ENCODE measurements at regions not wholly inside any gene's neighbourhood (a gene's known extent, or its start where the extent isn't known, plus 50 kb on each side); places are given as distances from the start of the nearest gene placed in this dataset.

DNA sequence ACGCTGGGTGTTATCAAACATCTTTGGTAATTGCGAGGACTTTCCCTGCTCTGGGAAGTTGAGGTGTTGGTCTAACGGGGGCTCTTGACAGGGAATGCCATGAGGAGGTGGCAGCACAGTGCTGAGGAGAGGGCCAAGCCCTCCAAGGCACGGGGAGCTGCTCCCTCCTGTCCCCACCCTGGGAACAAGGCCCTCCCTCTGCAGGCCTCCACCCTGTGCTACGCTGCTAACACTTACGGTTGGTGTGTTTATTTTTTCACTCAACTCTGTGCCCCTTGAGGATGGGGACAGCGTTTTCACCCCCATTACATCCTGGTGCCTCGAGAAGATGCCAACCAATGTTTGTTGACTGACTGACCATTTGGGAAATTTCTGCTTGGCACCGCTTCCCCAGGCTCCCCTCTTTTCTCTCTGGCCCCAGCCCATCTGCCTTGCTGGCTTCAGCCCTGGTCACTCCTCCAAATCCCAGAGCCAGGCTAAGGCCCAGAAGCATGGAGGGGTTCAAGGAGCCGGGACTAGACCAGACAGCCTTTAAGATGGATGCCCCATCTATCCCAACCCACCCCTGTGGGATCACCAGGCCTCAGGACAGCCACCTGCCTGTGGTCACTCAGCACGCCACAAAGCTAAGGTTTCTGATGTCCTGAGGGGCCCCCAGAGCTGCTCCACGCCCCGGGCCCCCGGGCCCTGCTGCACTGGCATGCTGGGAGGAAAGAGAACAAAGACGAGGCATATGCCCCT lies 125.7 kb downstream of the BARX1 start:
- no peak for DNase-seq (ENCODE audit: extremely low read depth, low read depth)

GRCh38 chr9:93828331-93829097 lies 126.6 kb downstream of the BARX1 start:
- no peak for DNase-seq (ENCODE audit: extremely low read depth, low read depth)

GRCh38 chr9:93827545-93828330 lies 127.4 kb downstream of the BARX1 start:
- DNase-seq (ENCODE audit: extremely low read depth, low read depth), result peak; percentile 52

- DNase-seq (ENCODE audit: extremely low read depth, low read depth), result no peak
Observed at GRCh38 chr9:93826905-93827544, 128.1 kb downstream of the BARX1 start.

DNA sequence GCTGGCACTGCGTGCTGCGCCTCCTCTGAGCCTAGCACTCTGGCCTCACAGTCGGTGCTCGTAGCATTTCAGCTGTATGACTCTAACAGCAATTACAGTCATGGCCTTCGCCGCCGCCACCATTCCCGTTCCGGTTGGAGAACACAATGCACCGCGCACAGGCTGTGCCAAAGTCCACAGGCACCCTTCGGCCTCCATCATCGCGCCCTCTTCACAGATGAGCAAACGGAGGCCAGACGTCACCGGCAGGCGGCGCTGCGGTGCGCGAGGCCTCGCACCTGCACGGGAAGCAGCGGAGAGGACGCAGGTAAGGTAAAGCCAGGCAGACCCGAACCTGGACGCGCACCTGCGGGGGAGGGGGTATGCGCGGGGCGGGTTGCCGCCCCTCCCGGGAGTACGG lies 128.9 kb downstream of the BARX1 start:
- no peak for DNase-seq (ENCODE audit: extremely low read depth, low read depth)

DNA sequence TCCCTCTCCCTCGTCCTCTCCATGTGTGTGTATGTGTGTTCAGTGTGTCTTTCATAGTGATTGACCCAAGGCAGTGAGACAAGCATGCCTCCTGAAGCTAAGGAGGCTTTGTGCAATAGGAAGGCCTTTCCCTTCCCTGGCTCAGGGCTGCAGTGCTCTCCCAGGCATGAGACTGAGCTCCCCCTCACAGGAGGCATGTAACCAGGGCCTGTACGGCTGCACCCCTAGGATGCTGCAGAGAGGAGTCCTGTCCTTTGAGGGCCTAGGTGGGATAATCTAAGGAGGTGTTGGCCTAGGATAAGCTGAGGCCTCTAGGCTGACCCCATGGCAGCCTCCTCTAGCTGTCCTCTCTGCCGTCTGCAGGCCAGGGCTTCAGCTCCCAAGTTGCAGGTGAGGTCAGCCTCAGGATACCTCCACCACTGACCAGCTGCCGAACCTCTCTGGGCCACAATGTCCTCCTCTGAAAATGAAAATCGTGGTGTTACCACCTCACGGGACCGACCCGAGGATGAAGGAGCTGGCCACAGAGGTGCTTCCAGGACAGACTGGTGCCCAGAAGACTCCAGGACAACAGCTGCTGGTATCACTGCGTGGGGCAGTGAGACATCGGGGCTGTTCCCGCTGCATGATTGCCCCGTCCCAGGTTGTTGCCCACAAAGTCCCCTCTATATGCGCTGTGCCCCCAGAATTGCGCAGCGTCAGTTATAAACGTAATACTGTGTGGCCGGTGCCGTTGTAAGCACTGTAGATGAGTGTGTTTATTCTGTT lies 129.6 kb downstream of the BARX1 start:
- DNase-seq (ENCODE audit: extremely low read depth, low read depth), result no peak

DNA sequence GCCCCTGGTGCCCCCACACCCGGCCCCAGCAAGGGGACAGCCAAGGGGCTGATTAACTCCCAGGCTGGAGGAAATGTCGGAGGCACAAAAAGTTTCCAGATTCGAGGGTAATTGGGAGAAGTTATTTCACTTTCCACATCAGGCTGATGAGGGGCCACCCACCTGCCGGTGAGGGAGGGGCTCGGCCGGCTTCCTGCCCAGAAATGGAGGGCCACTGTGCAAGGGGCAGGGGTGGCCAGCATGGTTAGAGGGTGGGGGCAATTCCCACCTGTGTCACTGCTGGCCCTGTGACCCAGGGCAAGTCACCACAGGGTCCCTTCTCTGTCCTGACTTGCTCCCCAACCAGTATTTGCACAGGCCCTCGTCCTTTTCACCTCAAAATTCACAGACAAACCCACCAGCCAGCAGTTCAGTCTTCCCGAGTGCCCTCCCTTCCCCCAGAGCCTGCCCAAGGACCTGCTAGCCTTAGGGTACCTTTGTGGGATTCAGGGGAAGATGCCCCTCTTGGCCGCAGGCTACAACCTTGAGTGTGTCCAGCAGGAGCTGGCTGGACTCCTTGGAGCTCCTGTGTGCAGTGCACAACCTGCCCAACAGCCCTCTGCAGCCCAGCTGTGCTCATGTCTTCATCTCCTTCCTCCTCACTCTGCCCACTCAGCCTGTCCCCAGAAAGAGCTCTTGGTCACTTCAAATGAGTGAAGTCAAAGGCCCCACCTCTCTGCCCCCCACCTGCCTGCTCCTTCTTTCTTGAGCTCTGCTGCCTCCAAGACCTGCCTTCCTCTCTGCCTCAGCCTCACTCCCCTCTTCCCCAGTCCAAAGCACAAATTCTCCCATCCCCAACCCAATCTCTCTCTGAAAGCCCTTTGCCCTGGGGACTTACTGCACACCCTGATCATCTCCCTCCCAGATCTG lies 130.5 kb downstream of the BARX1 start:
- no peak for DNase-seq (ENCODE audit: extremely low read depth, low read depth)

GRCh38 chr9:93823245-93824072 lies 131.7 kb downstream of the BARX1 start:
- DNase-seq (ENCODE audit: extremely low read depth, low read depth), result no peak

DNA sequence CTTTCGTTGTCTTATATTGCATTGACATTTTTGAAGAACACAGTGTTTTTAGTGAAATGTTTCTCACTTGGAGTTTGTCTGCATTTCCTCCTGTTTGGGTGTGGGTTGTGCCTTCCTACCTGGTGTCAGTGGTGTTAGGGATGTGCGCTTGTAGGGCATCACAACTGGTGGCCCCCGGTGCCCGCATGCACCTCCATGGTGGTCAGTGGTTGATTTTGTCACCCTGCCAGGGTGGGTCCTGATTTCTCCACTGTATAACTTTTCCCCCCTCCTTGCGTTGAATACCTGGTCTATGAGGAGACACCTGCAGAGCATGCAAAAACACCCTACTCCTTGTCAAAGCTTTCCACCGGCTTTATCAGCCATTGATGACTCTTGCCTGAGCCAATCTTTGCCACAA lies 132.9 kb downstream of the BARX1 start:
- DNase-seq (ENCODE audit: extremely low read depth, low read depth), result no peak

GRCh38 chr9:93821307-93821703 lies 133.8 kb downstream of the BARX1 start:
- no peak for DNase-seq (ENCODE audit: extremely low read depth, low read depth)

DNA sequence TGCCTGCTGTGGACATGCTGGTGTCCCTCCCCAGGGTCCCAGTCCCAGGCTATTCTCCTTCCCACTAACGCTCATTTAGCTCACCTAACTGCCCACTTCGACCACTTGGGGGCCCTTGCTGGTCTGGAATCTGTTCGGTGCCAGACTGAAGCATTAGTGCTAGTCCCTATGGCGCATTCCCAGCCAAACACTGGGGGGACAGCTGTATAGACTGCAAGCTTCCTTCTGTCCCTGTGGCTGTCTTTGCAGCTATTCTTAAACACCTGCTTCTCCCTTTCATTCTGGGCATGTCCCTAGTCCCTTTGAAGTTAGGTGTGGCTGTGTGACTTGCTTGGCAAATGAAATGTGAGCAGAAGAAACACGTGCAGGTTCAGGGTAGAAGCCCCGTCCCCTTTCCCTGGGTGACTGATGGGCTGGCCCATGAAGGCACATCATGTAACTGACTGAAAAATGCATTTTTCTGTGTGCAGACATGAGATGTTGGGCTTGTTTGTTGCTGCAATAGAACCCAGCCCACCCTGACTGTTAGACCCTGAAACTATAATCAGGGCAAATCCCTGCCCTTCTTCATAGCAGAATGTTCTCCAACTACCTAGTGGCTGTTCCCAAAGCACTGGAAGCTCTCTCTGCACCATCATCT lies 134.4 kb downstream of the BARX1 start:
- DNase-seq (ENCODE audit: extremely low read depth, low read depth), result no peak

- DNase-seq (ENCODE audit: extremely low read depth, low read depth), result no peak
Observed at GRCh38 chr9:93819905-93820304, 135.2 kb downstream of the BARX1 start.

GRCh38 chr9:93818827-93819472 lies 136.2 kb downstream of the BARX1 start:
- DNase-seq (ENCODE audit: extremely low read depth, low read depth), result no peak

GRCh38 chr9:93818237-93818636 lies 136.9 kb downstream of the BARX1 start:
- DNase-seq (ENCODE audit: extremely low read depth, low read depth), result no peak

GRCh38 chr9:93815677-93816076 lies 139.5 kb downstream of the BARX1 start:
- no peak for DNase-seq (ENCODE audit: extremely low read depth, low read depth)

DNA sequence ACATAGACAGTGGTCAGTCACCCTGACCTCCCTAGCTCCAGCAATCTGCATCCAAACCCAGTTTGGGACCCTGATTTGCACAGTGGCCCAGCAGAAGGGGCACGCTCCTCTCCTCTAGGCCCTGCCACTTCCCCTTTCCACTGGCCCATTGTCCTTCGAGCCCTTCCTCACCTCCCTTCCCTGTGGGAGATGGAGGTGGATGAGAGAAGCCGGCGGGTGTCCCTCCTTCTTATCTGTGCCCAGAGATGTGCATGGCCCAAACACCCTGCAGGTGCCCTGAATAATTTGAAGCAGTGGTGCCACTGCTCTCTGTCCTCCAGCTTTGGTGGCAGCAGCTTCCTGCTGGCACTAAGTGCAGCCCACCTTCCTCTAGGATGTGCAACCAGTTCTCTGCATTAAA lies 140.0 kb downstream of the BARX1 start:
- no peak for DNase-seq (ENCODE audit: extremely low read depth, low read depth)
